Heart right ventricle (tissue), 16 donors: ENCODE measurements at regions not wholly inside any gene's neighbourhood (a gene's known extent, or its start where the extent isn't known, plus 50 kb on each side); places are given as distances from the start of the nearest gene placed in this dataset.
A peak's percentile ranks its signal among the peaks of the same experiment; 100 is the strongest.

Source experiments
- ATAC-seq, 8 donors: fragments of 200-7000 bp; cut with Tn5 transposase; one replicate each; pipeline ENCODE4 v1.9.1; 2020; ENCODE audit warnings: mild to moderate bottlenecking in 8 of 8, moderate library complexity in 8 of 8, moderate number of reproducible peaks in 1 of 8
- DNase-seq, 2 donors: peaks; one replicate each; pipeline ENCODE4 v3.0.0-alpha.2; 2020
- H3K27ac ChIP-seq, 10 donors: fragments of 200-600 bp; sonication (generic) in 2 of 10; one replicate each; pipeline versions ENCODE4 v1.5.0 to v1.8.0; 2020 to 2022; ENCODE audit warnings: mild to moderate bottlenecking in 3 of 10
- H3K27me3 ChIP-seq, 7 donors: fragments of 200-600 bp; one replicate each; pipeline ENCODE4 v1.8.0; 2021 to 2022; ENCODE audit warnings: mild to moderate bottlenecking in 2 of 7
- H3K36me3 ChIP-seq, 9 donors: fragments of 200-600 bp; sonication (generic) in 1 of 9; one replicate each; pipeline versions ENCODE4 v1.5.0 to v1.8.0; 2020 to 2022; ENCODE audit warnings: mild to moderate bottlenecking in 2 of 9
- H3K4me1 ChIP-seq, 9 donors: fragments of 200-600 bp; sonication (generic) in 1 of 9; one replicate each; pipeline versions ENCODE4 v1.5.0 to v1.8.0; 2020 to 2022; ENCODE audit warnings: mild to moderate bottlenecking in 4 of 9
- H3K4me3 ChIP-seq, 10 donors: fragments of 200-600 bp; sonication (generic) in 2 of 10; one replicate each; pipeline versions ENCODE4 v1.5.0 to v1.8.0; 2020 to 2022; ENCODE audit warnings: mild to moderate bottlenecking in 7 of 10, moderate library complexity in 2 of 10
- H3K9me3 ChIP-seq, 11 donors: fragments of 200-600 bp in 10 of 11; sonication (generic) in 2 of 11; one replicate each; pipeline versions ENCODE4 v1.5.0 to v1.8.0; 2013 to 2022; ENCODE audit warnings: mild to moderate bottlenecking in 2 of 11, control low read depth in 1 of 11, moderate library complexity in 1 of 11
- WGBS, 2 donors: extraction: QIAGEN DNeasy Blood & Tissue Kit; methylation state at CpG; one replicate each; pipeline ENCODE4 v1.1.7; 2013; ENCODE audit warnings: inconsistent platforms in 1 of 2; 5-methylcytosine and 5-hydroxymethylcytosine counted together
- intact Hi-C, 10 donors: fragments of 100-400 bp; cut with DNase I; formaldehyde crosslinking; loops; one replicate each; pipeline versions ENCODE4 v1.11.1 to v1.14.2; 2022
- TF ChIP-seq, protein P1 (sequence below), 9 donors: fragments of 200-600 bp; sonication (generic) in 2 of 9; IDR thresholded peaks; one replicate each; pipeline versions ENCODE4 v1.5.0 to v1.8.0; 2021 to 2022; ENCODE audit warnings: antibody characterized with exemption in 9 of 9, mild to moderate bottlenecking in 5 of 9, moderate library complexity in 1 of 9
- donor health status: Arrhythmogenic right ventricular cardiomyopathy.
- donor health status: ischemic (EF 13 %, LVEDD 7.1; RV severe dilation, severe dysfunction).
- donor health status: healthy with polysubstance abuse.
- donor health status: DM: no; HTN: yes; CAD: no.
- donor health status: DM: no; HTN: no; CAD: no.
- donor health status: ischemic (EF 25% LVEDD 6.9; RV normal size, moderate dysfunction).
- donor health status: ischemic (EF 25% LVEDD 5.7; RV mildly dilated, moderate dysfunction).
- donor health status: healthy.
- donor health status: DM: yes; HTN: yes; CAD: no.
- donor health status: Ischemic cardiomyopathy.
- donor health status: ischemic (EF 35%, LVEDD 5.7; RV mildly dilated, moderate dysfunction).
- donor health status: nonischemic (EF 11% LVEDD 7.7; RV severe dilation, severe dysfunction).
- donor health status: DM: yes; HTN: yes; CAD: no.
- donor health status: PGD.
- donor health status: ischemic (EF 29% LVEDD 5.4; RV normal size, mild dysfunction).
- donor health status: nonischemic (EF 23%, LVEDD 6.1; RV moderate dilation, normal function).

DNA sequence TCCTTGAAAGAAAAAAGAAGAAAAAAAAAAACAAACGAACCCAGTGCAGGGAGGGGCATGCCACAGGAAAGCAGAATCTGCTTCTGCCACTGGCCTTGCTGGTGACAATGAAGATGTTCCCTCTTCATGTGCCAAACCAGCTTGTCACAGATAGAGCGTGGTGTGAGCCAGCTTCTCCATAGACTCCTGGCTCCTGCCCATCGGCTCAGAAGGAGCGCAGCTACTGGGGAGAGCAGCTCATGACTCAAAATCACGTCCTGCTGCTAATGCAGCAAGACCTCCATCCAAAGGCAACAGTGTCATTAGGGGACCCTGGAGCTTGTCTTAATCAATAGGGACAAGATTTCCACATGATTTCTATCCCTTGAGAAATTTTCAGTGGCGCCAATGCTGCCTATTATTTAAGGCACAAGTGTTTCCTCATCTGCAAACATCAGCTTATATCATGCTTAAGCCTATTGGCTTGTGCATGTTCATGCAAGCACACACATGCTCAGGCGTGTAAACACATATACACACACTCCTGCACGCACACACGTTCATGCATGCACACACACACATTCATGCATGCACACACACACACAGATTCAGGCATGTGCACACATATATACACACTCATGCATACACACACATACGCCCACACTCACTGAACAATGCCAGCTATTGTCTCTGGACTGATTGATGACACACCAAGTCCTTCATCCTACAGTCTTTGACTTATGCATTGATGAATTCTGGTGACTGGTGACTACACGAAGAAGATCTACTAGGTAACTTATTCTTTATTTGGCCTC, 682.0 kb upstream of the ID2 start:
- Histone ChIP-seq H3K27ac (no peak overlapping the region), H3K9me3 (no peaks in the 10 kb centered on the region), H3K36me3 (no peaks in the 10 kb centered on the region), H3K4me3 (no peak overlapping the region), H3K4me1 (peaks cover 3 to 26% (median 22%) of the 10 kb centered on the region in 9 donors), H3K27me3 (no peaks in the 10 kb centered on the region)
- ATAC-seq (no peak), DNase-seq (no peak)
- 84 to 86% methylated on average over 11 of the region's 11 CpGs for WGBS, 2 donors
- TF ChIP-seq, protein P1, sequence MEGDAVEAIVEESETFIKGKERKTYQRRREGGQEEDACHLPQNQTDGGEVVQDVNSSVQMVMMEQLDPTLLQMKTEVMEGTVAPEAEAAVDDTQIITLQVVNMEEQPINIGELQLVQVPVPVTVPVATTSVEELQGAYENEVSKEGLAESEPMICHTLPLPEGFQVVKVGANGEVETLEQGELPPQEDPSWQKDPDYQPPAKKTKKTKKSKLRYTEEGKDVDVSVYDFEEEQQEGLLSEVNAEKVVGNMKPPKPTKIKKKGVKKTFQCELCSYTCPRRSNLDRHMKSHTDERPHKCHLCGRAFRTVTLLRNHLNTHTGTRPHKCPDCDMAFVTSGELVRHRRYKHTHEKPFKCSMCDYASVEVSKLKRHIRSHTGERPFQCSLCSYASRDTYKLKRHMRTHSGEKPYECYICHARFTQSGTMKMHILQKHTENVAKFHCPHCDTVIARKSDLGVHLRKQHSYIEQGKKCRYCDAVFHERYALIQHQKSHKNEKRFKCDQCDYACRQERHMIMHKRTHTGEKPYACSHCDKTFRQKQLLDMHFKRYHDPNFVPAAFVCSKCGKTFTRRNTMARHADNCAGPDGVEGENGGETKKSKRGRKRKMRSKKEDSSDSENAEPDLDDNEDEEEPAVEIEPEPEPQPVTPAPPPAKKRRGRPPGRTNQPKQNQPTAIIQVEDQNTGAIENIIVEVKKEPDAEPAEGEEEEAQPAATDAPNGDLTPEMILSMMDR (IDR thresholded peaks at IDR 0.05) = no peak
- intact Hi-C loops = loop anchor here in 5 of 10 donors (5.0 to 10.0 kb wide), 3 partner anchors 225 to 685 kb away; partner anchors contain the start of gene ID2 (in 5 of the 5)

DNA sequence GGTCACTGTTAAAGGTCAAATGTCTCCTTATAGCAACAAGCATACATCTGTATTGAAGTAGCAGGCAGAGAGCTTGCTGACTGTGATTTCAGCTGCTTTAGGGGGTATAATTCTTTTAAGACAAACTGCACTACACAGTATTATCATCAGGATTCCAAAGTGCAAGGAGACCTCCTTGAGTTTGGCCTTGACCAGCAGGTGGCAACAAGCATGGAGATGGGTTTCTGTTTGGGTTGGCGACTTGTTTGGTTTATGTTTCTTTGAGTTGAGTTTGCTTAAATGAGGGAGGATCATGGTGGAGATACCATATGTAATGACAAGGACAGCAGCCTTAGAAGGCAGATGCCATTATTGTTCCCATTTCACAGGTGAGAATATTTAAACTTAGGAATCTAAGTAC, 681.0 kb upstream of the ID2 start:
- no peaks in the 10 kb centered on the region for H3K9me3 ChIP-seq
- no peaks in the 10 kb centered on the region for H3K27me3 ChIP-seq
- H3K4me3 ChIP-seq = no peak overlapping the region
- DNase-seq = no peak
- no peak overlapping the region for H3K27ac ChIP-seq
- 94 to 100% methylated on average over 1 of the region's 1 CpG for WGBS, 2 donors
- TF ChIP-seq, protein P1 (IDR thresholded peaks at IDR 0.05) = peak in 5 of 9 donors; percentile 6 to 25 (median 16)
- intact Hi-C loops = loop anchor here in 5 of 10 donors (5.0 to 10.0 kb wide), 3 partner anchors 224 to 684 kb away; partner anchors contain the start of gene ID2 (in 5 of the 5)
- ATAC-seq = no peak
- peaks cover 3 to 27% (median 22%) of the 10 kb centered on the region in 9 donors for H3K4me1 ChIP-seq
- H3K36me3 ChIP-seq = no peaks in the 10 kb centered on the region

DNA sequence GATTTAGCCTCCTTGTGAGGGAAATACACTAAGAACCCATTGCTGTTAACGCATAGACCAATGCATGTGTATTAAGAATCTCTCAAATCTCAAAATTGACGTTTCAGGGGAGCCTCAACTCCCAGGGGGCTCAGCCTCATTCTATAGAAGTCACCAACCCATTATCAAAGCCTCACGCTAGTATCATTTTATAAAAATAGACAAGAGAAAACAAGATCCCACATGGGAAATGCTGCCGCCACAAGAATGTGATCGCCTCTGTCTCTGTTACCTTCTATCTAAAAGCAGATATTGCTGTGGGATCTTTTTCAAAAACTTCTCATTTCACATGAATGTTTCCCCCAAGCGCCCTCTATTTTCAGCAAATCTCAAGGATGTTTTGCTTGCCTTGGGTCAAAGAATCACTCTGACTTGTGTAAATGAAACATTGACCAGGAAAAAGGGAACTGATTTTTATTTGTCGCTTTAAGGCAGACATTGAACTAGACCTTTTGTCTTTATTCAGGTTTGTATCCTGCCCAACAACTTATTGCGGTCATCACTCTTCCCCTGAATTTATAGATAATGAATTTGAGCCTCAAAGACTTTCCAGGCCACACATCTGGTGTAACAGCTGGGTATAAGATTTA, 679.0 kb upstream of the ID2 start:
- intact Hi-C loops = loop anchor here in 5 of 10 donors (5.0 to 10.0 kb wide), 3 partner anchors 222 to 682 kb away; partner anchors contain the start of gene ID2 (in 5 of the 5)
- Histone ChIP-seq H3K4me3 (no peak overlapping the region), H3K36me3 (no peaks in the 10 kb centered on the region), H3K27ac (peak overlapping the region in 8 of 10 donors; percentile 41 to 85 (median 76)), H3K27me3 (no peaks in the 10 kb centered on the region), H3K4me1 (peaks cover 3 to 30% (median 22%) of the 10 kb centered on the region in 9 donors), H3K9me3 (no peaks in the 10 kb centered on the region)
- TF ChIP-seq, protein P1 (IDR thresholded peaks at IDR 0.05) = no peak
- no peak for ATAC-seq
- DNase-seq = no peak
- WGBS, 2 donors = 71 to 77% methylated on average over 8 of the region's 8 CpGs

DNA sequence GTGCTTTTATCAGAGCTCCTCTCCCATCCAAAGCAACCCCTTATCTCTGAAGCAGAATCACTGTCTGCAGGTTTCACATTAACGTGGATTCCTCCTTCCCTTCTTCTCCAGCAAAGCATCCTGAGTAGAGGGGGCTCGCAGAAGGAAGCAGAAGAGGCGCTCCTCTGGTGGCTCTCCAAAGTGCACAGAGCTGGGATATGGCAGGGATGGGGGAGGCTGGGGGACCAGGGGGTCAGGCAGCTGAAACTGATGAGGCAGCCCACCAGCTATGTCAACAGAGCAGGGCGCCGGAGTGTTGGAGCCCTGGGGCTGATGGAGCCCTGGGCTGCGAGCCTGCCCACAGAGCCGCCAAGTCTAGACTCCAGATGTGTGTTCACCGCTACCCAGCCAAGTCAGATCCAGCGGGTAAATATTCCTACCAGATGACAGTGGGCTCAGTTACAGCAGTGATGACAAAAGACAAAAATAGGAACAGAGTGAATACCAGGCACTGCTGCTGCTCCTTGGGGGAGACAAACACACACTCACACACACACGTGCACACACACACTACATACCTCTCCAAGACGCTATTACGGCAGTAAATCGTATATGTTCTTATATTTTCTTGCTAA, 678.3 kb upstream of the ID2 start:
- H3K27ac ChIP-seq = peak overlapping the region; percentile 35 to 85 (median 75)
- no peaks in the 10 kb centered on the region for H3K27me3 ChIP-seq
- no peaks in the 10 kb centered on the region for H3K9me3 ChIP-seq
- ATAC-seq (peak; percentile 94 to 98 (median 96)), DNase-seq (peak; percentile 63 to 78)
- 28 to 29% methylated on average over 13 of the region's 13 CpGs for WGBS, 2 donors
- intact Hi-C loops = loop anchor here in 5 of 10 donors (5.0 to 10.0 kb wide), 3 partner anchors 221 to 681 kb away; partner anchors contain the start of gene ID2 (in 5 of the 5)
- no peaks in the 10 kb centered on the region for H3K36me3 ChIP-seq
- peaks cover 3 to 30% (median 22%) of the 10 kb centered on the region in 9 donors for H3K4me1 ChIP-seq
- H3K4me3 ChIP-seq = peak overlapping the region in 1 of 10 donors; percentile 3
- TF ChIP-seq, protein P1 (IDR thresholded peaks at IDR 0.05) = no peak
